Epithelial cell of esophagus (primary cell): ENCODE measurements at regions not wholly inside any gene's neighbourhood (a gene's known extent, or its start where the extent isn't known, plus 50 kb on each side); places are given as distances from the start of the nearest gene placed in this dataset.
A peak's percentile ranks its signal among the peaks of the same experiment; 100 is the strongest.
"Not testable (repeated sequence)": the region's sequence is repeated elsewhere in the genome, so short reads cannot be mapped to it uniquely, and the experiment has no call there.

Source experiments
- DNase-seq: peaks from one replicate; pipeline ENCODE4 v3.0.0; 2010; ENCODE audit warnings: low read depth
- H3K4me3 ChIP-seq: 2 replicates; pipeline ENCODE4 v1.5.1; 2011; ENCODE audit warnings: mild to moderate bottlenecking, low read length, control low read depth
- TF ChIP-seq, protein P1 (sequence below): IDR thresholded peaks from 2 replicates; pipeline ENCODE4 v1.5.1; 2011; ENCODE audit warnings: low read depth, mild to moderate bottlenecking, low read length, control low read depth, inconsistent platforms; ENCODE audit not compliant: insufficient read depth; ENCODE audit errors: missing control alignments

GRCh38 chr2:123656590-123656989 is 368.5 kb upstream of the CNTNAP5 start:
- TF ChIP-seq, protein P1, sequence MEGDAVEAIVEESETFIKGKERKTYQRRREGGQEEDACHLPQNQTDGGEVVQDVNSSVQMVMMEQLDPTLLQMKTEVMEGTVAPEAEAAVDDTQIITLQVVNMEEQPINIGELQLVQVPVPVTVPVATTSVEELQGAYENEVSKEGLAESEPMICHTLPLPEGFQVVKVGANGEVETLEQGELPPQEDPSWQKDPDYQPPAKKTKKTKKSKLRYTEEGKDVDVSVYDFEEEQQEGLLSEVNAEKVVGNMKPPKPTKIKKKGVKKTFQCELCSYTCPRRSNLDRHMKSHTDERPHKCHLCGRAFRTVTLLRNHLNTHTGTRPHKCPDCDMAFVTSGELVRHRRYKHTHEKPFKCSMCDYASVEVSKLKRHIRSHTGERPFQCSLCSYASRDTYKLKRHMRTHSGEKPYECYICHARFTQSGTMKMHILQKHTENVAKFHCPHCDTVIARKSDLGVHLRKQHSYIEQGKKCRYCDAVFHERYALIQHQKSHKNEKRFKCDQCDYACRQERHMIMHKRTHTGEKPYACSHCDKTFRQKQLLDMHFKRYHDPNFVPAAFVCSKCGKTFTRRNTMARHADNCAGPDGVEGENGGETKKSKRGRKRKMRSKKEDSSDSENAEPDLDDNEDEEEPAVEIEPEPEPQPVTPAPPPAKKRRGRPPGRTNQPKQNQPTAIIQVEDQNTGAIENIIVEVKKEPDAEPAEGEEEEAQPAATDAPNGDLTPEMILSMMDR: no peak
- no peak overlapping the region for H3K4me3 ChIP-seq
- DNase-seq: peak; percentile 26

- no peak for DNase-seq
- TF ChIP-seq, protein P1: no peak
- no peak overlapping the region for H3K4me3 ChIP-seq
Measured at GRCh38 chr2:123659120-123659519, 366.0 kb upstream of the CNTNAP5 start.

DNA sequence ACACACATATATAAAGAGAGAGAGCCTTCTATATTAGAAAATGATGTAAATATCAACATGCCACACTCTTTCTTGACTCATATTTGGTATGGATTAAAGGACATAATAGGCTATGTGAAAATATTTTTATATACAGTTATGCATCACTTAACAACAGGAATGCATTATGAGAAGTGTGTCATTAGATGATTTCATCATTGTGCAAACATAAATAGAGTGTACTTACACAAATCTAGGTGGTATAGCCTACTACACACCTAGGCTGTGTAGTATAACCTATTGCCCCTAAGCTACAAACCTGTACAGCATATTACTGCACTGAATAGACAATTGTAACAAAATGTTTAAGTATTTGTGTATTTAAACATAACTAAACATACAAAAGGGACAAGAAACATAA is 354.8 kb upstream of the CNTNAP5 start:
- no peak overlapping the region for H3K4me3 ChIP-seq
- TF ChIP-seq, protein P1: no peak
- DNase-seq: peak; percentile 69

GRCh38 chr2:123683797-123684196 is 341.3 kb upstream of the CNTNAP5 start:
- not testable (repeated sequence) for H3K4me3 ChIP-seq, DNase-seq

DNA sequence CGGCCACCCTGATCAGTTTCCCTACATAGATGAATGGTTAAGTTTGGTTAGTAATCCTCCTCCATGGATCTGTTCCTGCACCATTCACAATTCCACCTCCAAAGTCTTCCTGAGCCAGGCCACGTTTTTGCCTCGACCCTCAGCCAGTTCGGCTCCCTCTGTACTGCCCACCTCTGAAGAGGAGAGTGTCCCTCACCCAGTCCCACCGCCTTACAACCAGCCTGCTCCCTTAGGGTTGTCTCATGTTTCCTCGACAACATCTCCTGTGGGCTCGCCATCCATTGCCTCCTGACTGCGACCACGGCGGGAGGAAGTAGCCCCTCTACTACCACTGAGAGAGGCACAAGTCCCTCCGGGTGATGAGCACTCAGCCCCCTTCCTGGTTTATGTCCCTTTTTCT is 338.0 kb upstream of the CNTNAP5 start:
- DNase-seq: no peak
- TF ChIP-seq, protein P1: no peak
- no peak overlapping the region for H3K4me3 ChIP-seq

DNA sequence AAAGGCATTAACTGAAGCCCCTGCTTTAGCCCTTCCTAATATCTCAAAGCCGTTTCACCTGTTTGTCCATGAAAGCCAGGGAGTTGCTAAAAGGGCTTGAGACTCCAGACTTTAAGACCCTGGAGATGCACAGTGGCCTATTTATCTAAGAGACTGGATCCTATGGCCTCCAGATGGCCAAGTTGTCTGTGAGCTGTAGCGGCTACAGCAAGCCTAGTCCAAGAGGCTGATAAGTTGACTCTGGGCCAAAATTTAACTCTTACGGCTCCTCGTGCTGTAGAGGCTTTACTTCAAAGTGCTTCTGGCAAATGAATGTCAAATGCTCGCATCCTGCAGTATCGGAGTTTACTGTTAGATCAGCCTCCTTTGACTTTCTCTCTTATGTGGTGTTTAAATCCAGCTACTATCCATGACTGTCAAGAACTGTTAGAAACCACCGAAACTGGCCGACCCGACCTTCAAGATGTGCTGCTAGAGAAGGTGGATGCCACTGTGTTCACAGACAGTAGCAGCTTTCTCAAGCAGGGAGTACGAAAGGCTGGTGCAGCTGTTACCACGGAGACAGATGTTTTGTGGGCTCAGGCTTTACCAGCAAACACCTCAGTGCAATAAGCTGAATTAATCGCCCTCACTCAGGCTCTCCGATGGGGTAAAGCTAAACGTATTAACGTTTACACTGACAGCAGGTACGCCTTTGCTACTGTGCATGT is 336.7 kb upstream of the CNTNAP5 start:
- TF ChIP-seq, protein P1: no peak
- no peak overlapping the region for H3K4me3 ChIP-seq
- DNase-seq: no peak

GRCh38 chr2:123692121-123692520 is 333.0 kb upstream of the CNTNAP5 start:
- H3K4me3 ChIP-seq: no peak overlapping the region
- TF ChIP-seq, protein P1: no peak
- DNase-seq: peak; percentile 5
